ENCODE measurements at regions not wholly inside any gene's neighbourhood (a gene's known extent, or its start where the extent isn't known, plus 50 kb on each side); places are given as distances from the start of the nearest gene placed in this dataset.
A peak's percentile ranks its signal among the peaks of the same experiment; 100 is the strongest.
"Not testable (repeated sequence)": the region's sequence is repeated elsewhere in the genome, so short reads cannot be mapped to it uniquely, and the experiment has no call there.

GRCh38 chr5:7299731-7300130 lies 96.2 kb upstream of the ADCY2 start:
- H3K36me3 Mint-ChIP-seq (ENCODE audit: insufficient read depth, unreplicated experiment); POLR2A ChIA-PET; BruUV-seq (replicated peaks); DNase-seq (ENCODE audit: unreplicated experiment); H3K4me3 Mint-ChIP-seq (ENCODE audit: unreplicated experiment); CTCF ChIA-PET; intact Hi-C loops (cut with micrococcal nuclease); H3K4me1 Mint-ChIP-seq (ENCODE audit: insufficient read depth, unreplicated experiment); H3K27ac Mint-ChIP-seq (ENCODE audit: low read depth, unreplicated experiment): not testable (repeated sequence)
- peaks cover 14% of the 10 kb centered on the region for H3K9me3 Mint-ChIP-seq (ENCODE audit: unreplicated experiment)
- peaks cover 15% of the 10 kb centered on the region for H3K27me3 Mint-ChIP-seq (ENCODE audit: insufficient read depth, unreplicated experiment)

GRCh38 chr5:7305000-7305674 lies 90.8 kb upstream of the ADCY2 start:
- H3K9me3 Mint-ChIP-seq (ENCODE audit: unreplicated experiment); POLR2A ChIA-PET; H3K4me3 Mint-ChIP-seq (ENCODE audit: unreplicated experiment); CTCF ChIA-PET; H3K27ac Mint-ChIP-seq (ENCODE audit: low read depth, unreplicated experiment); DNase-seq (ENCODE audit: unreplicated experiment); H3K27me3 Mint-ChIP-seq (ENCODE audit: insufficient read depth, unreplicated experiment); BruUV-seq (replicated peaks); intact Hi-C loops (cut with micrococcal nuclease); H3K36me3 Mint-ChIP-seq (ENCODE audit: insufficient read depth, unreplicated experiment); H3K4me1 Mint-ChIP-seq (ENCODE audit: insufficient read depth, unreplicated experiment): not testable (repeated sequence)

- H3K27ac Mint-ChIP-seq (ENCODE audit: low read depth, unreplicated experiment); intact Hi-C loops (cut with micrococcal nuclease); H3K36me3 Mint-ChIP-seq (ENCODE audit: insufficient read depth, unreplicated experiment); H3K9me3 Mint-ChIP-seq (ENCODE audit: unreplicated experiment); POLR2A ChIA-PET; BruUV-seq (replicated peaks); H3K4me1 Mint-ChIP-seq (ENCODE audit: insufficient read depth, unreplicated experiment); H3K27me3 Mint-ChIP-seq (ENCODE audit: insufficient read depth, unreplicated experiment); H3K4me3 Mint-ChIP-seq (ENCODE audit: unreplicated experiment); DNase-seq (ENCODE audit: unreplicated experiment): not testable (repeated sequence)
- CTCF ChIA-PET, result interaction anchor here (0.6 kb wide), 1 partner anchor 1376 kb away, joined by 4 read pairs; no protein-coding TSS in a partner anchor
Measured at GRCh38 chr5:7306556-7306955, 89.4 kb upstream of the ADCY2 start.

- BruUV-seq (replicated peaks); H3K27ac Mint-ChIP-seq (ENCODE audit: low read depth, unreplicated experiment); CTCF ChIA-PET; H3K36me3 Mint-ChIP-seq (ENCODE audit: insufficient read depth, unreplicated experiment); POLR2A ChIA-PET; H3K27me3 Mint-ChIP-seq (ENCODE audit: insufficient read depth, unreplicated experiment); DNase-seq (ENCODE audit: unreplicated experiment); H3K4me3 Mint-ChIP-seq (ENCODE audit: unreplicated experiment); H3K9me3 Mint-ChIP-seq (ENCODE audit: unreplicated experiment); intact Hi-C loops (cut with micrococcal nuclease); H3K4me1 Mint-ChIP-seq (ENCODE audit: insufficient read depth, unreplicated experiment): not testable (repeated sequence)
Measured at GRCh38 chr5:7307709-7308108, 88.2 kb upstream of the ADCY2 start.

- H3K36me3 Mint-ChIP-seq (ENCODE audit: insufficient read depth, unreplicated experiment); H3K4me1 Mint-ChIP-seq (ENCODE audit: insufficient read depth, unreplicated experiment); H3K4me3 Mint-ChIP-seq (ENCODE audit: unreplicated experiment); H3K27me3 Mint-ChIP-seq (ENCODE audit: insufficient read depth, unreplicated experiment); BruUV-seq (replicated peaks); intact Hi-C loops (cut with micrococcal nuclease); DNase-seq (ENCODE audit: unreplicated experiment); H3K27ac Mint-ChIP-seq (ENCODE audit: low read depth, unreplicated experiment); POLR2A ChIA-PET; H3K9me3 Mint-ChIP-seq (ENCODE audit: unreplicated experiment): not testable (repeated sequence)
- CTCF ChIA-PET, result interaction anchor here (0.6 kb wide), 1 partner anchor 455 kb away, joined by 3 read pairs; no protein-coding TSS in a partner anchor
Measured at GRCh38 chr5:7309715-7310114, 86.2 kb upstream of the ADCY2 start.

GRCh38 chr5:7310656-7311055 lies 85.3 kb upstream of the ADCY2 start:
- H3K27ac Mint-ChIP-seq (ENCODE audit: low read depth, unreplicated experiment); BruUV-seq (replicated peaks); H3K4me3 Mint-ChIP-seq (ENCODE audit: unreplicated experiment); intact Hi-C loops (cut with micrococcal nuclease); H3K36me3 Mint-ChIP-seq (ENCODE audit: insufficient read depth, unreplicated experiment); H3K4me1 Mint-ChIP-seq (ENCODE audit: insufficient read depth, unreplicated experiment); H3K27me3 Mint-ChIP-seq (ENCODE audit: insufficient read depth, unreplicated experiment); POLR2A ChIA-PET; CTCF ChIA-PET: not testable (repeated sequence)
- peak; percentile 26 for DNase-seq (ENCODE audit: unreplicated experiment)
- H3K9me3 Mint-ChIP-seq (ENCODE audit: unreplicated experiment), result peaks cover 15% of the 10 kb centered on the region

- no peak for DNase-seq (ENCODE audit: unreplicated experiment)
- BruUV-seq (replicated peaks), result no TSS peak
- Mint-ChIP-seq H3K27me3 (ENCODE audit: insufficient read depth, unreplicated experiment) (peaks cover 29% of the 10 kb centered on the region), H3K4me1 (ENCODE audit: insufficient read depth, unreplicated experiment) (no peaks in the 10 kb centered on the region), H3K27ac (ENCODE audit: low read depth, unreplicated experiment) (no peak overlapping the region), H3K36me3 (ENCODE audit: insufficient read depth, unreplicated experiment) (peaks cover 6% of the 10 kb centered on the region), H3K9me3 (ENCODE audit: unreplicated experiment) (peaks cover 15% of the 10 kb centered on the region), H3K4me3 (ENCODE audit: unreplicated experiment) (no peak overlapping the region)
- intact Hi-C loops (cut with micrococcal nuclease), result no loop called here
- TF ChIP-seq CTCF (IDR thresholded peaks at IDR 0.05; ENCODE audit: unreplicated experiment), result no peak
- ChIA-PET CTCF (no interaction called here), POLR2A (no interaction called here)
Measured at GRCh38 chr5:7315118-7315517, 80.8 kb upstream of the ADCY2 start.

All from MCF 10A (cell line).